ENCODE measurements at regions not wholly inside any gene's neighbourhood (a gene's known extent, or its start where the extent isn't known, plus 50 kb on each side); places are given as distances from the start of the nearest gene placed in this dataset.

DNA sequence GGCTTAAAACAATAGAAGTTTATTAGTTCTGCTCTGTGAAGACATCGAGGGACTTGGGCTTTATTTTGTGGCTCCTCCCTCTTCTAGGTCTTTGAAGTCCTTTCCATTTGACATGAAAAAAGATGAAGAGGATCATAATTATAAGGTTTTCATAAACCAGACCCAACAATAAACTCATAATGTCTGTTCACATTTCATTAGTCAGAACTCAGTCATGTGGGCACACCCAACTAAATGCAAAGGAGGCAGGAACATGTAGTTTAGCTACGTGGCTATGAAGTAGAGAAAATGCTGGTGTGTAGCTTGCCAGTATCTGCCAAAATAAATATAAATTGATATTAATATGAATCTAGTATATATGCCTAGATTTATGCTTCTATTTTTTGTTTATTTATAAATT lies 393.9 kb upstream of the C9orf72 start:
- POLR2A ChIA-PET = no interaction called here
- H3K9me3 ChIP-seq (ENCODE audit: control insufficient read depth, insufficient read depth, low read depth, low read length) = no peaks in the 10 kb centered on the region
- H3K27ac ChIP-seq (ENCODE audit: extremely low read depth, low read depth, low read length) = no peak overlapping the region
- H3K4me3 ChIP-seq (ENCODE audit: low read depth, low read length) = no peak overlapping the region
- CTCF ChIA-PET = no interaction called here
- no peak for TF ChIP-seq REST (tag by site-specific recombination; IDR thresholded peaks at IDR 0.05)
- no peaks in the 10 kb centered on the region for H3K4me1 ChIP-seq (ENCODE audit: control insufficient read depth, insufficient read depth, low read length)
- H3K36me3 ChIP-seq (ENCODE audit: control insufficient read depth in 2 of 2, insufficient read depth in 1 of 2, low read length in 2 of 2) = no peaks in the 10 kb centered on the region

DNA sequence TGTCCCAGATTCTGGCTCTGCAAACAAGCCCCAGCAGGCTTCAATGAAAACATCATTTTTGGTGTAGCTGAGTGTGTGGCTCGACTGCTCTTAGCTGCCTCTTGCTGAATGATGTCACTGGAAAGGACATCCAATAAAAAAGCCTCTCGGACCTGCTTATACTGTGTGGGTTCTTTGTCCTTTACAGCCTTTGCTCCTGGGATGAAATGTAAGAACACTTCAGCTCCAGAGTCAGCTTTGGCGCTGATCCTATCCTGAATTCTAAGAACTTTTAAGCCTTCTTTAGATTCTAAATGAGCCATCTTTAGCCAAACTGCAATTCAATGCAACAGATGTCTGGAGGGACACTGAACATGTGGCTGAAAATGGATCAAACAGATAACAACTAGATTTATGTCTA lies 404.6 kb upstream of the C9orf72 start:
- Histone ChIP-seq H3K4me3 (ENCODE audit: low read depth, low read length) (no peak overlapping the region), H3K4me1 (ENCODE audit: control insufficient read depth, insufficient read depth, low read length) (no peaks in the 10 kb centered on the region), H3K9me3 (ENCODE audit: control insufficient read depth, insufficient read depth, low read depth, low read length) (no peaks in the 10 kb centered on the region), H3K36me3 (ENCODE audit: control insufficient read depth in 2 of 2, insufficient read depth in 1 of 2, low read length in 2 of 2) (no peaks in the 10 kb centered on the region), H3K27ac (ENCODE audit: extremely low read depth, low read depth, low read length) (no peak overlapping the region)
- POLR2A ChIA-PET = no interaction called here
- CTCF ChIA-PET = no interaction called here
- TF ChIP-seq, protein P1, sequence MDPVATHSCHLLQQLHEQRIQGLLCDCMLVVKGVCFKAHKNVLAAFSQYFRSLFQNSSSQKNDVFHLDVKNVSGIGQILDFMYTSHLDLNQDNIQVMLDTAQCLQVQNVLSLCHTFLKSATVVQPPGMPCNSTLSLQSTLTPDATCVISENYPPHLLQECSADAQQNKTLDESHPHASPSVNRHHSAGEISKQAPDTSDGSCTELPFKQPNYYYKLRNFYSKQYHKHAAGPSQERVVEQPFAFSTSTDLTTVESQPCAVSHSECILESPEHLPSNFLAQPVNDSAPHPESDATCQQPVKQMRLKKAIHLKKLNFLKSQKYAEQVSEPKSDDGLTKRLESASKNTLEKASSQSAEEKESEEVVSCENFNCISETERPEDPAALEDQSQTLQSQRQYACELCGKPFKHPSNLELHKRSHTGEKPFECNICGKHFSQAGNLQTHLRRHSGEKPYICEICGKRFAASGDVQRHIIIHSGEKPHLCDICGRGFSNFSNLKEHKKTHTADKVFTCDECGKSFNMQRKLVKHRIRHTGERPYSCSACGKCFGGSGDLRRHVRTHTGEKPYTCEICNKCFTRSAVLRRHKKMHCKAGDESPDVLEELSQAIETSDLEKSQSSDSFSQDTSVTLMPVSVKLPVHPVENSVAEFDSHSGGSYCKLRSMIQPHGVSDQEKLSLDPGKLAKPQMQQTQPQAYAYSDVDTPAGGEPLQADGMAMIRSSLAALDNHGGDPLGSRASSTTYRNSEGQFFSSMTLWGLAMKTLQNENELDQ (tag by site-specific recombination; IDR thresholded peaks at IDR 0.05; ENCODE audit: low read depth) = no peak
- no peak for TF ChIP-seq ZNF623 (tag by site-specific recombination; IDR thresholded peaks at IDR 0.05)
- TF ChIP-seq ZSCAN5A (tag by site-specific recombination; IDR thresholded peaks at IDR 0.05) = no peak
- no peak for TF ChIP-seq ZNF777 (tag by site-specific recombination; IDR thresholded peaks at IDR 0.05; ENCODE audit: borderline replicate concordance)
- TF ChIP-seq IKZF3 (tag by site-specific recombination; IDR thresholded peaks at IDR 0.05) = no peak
- no peak for TF ChIP-seq ZNF155 (tag by site-specific recombination; IDR thresholded peaks at IDR 0.05)
- TF ChIP-seq, protein P2, sequence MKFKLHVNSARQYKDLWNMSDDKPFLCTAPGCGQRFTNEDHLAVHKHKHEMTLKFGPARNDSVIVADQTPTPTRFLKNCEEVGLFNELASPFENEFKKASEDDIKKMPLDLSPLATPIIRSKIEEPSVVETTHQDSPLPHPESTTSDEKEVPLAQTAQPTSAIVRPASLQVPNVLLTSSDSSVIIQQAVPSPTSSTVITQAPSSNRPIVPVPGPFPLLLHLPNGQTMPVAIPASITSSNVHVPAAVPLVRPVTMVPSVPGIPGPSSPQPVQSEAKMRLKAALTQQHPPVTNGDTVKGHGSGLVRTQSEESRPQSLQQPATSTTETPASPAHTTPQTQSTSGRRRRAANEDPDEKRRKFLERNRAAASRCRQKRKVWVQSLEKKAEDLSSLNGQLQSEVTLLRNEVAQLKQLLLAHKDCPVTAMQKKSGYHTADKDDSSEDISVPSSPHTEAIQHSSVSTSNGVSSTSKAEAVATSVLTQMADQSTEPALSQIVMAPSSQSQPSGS (tag by site-specific recombination; IDR thresholded peaks at IDR 0.05; ENCODE audit: low read depth) = no peak
- TF ChIP-seq GLI2 (tag by site-specific recombination; IDR thresholded peaks at IDR 0.05; ENCODE audit: borderline replicate concordance, low read depth) = no peak

DNA sequence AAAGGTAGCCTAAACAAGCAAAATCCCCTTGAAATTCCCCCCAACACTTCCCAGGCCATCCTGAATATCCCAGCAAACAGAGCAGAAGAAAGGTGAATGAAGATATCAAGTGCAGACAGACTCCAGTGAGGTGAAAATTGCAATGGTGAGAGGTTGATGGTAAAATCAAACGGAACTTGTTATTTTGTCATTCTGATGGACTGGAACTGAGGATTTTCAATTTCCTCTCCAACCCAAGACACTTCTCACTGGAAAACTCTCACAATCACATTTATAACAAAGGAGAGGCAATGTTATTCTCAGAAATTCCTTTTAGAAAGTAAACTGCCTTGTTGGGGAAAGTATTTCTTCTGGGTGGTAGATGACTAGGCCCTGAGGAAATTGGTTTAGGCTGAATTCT lies 412.4 kb upstream of the C9orf72 start:
- no peaks in the 10 kb centered on the region for H3K9me3 ChIP-seq (ENCODE audit: control insufficient read depth, insufficient read depth, low read depth, low read length)
- H3K27ac ChIP-seq (ENCODE audit: extremely low read depth, low read depth, low read length) = no peak overlapping the region
- H3K36me3 ChIP-seq (ENCODE audit: control insufficient read depth in 2 of 2, insufficient read depth in 1 of 2, low read length in 2 of 2) = no peaks in the 10 kb centered on the region
- no peak overlapping the region for H3K4me3 ChIP-seq (ENCODE audit: low read depth, low read length)
- CTCF ChIA-PET = no interaction called here
- POLR2A ChIA-PET = no interaction called here
- no peaks in the 10 kb centered on the region for H3K4me1 ChIP-seq (ENCODE audit: control insufficient read depth, insufficient read depth, low read length)
- no peak for TF ChIP-seq ZNF24 (tag by site-specific recombination; IDR thresholded peaks at IDR 0.05)
- TF ChIP-seq GLIS2 (tag by site-specific recombination; IDR thresholded peaks at IDR 0.05) = no peak
- no peak for TF ChIP-seq SP2 (tag by site-specific recombination; IDR thresholded peaks at IDR 0.05)
- TF ChIP-seq SCRT1 (tag by site-specific recombination; IDR thresholded peaks at IDR 0.05; ENCODE audit: borderline replicate concordance) = no peak
- no peak for TF ChIP-seq ZNF221 (tag by site-specific recombination; IDR thresholded peaks at IDR 0.05; ENCODE audit: borderline replicate concordance)
- TF ChIP-seq BCL11B (tag by site-specific recombination; IDR thresholded peaks at IDR 0.05; ENCODE audit: low read depth) = no peak
- TF ChIP-seq REPIN1 (tag by site-specific recombination; IDR thresholded peaks at IDR 0.05; ENCODE audit: low read depth) = no peak
- TF ChIP-seq ZNF510 (tag by site-specific recombination; IDR thresholded peaks at IDR 0.05; ENCODE audit: insufficient replicate concordance) = no peak
- no peak for TF ChIP-seq ZNF155 (tag by site-specific recombination; IDR thresholded peaks at IDR 0.05)
- TF ChIP-seq ZNF157 (tag by site-specific recombination; IDR thresholded peaks at IDR 0.05) = no peak
- no peak for TF ChIP-seq AEBP2 (tag by site-specific recombination; IDR thresholded peaks at IDR 0.05; ENCODE audit: borderline replicate concordance)
- TF ChIP-seq ZBTB48 (tag by site-specific recombination; IDR thresholded peaks at IDR 0.05) = no peak
- TF ChIP-seq ZBTB20 (tag by site-specific recombination; IDR thresholded peaks at IDR 0.05) = no peak
- no peak for TF ChIP-seq HOXC10 (CRISPR knock-in tag; IDR thresholded peaks at IDR 0.05)
- no peak for TF ChIP-seq ZFP37 (tag by site-specific recombination; IDR thresholded peaks at IDR 0.05)

All from HEK293 (cell line).